Muscle of back (tissue), 3 donors: ENCODE measurements at regions not wholly inside any gene's neighbourhood (a gene's known extent, or its start where the extent isn't known, plus 50 kb on each side); places are given as distances from the start of the nearest gene placed in this dataset.
A peak's percentile ranks its signal among the peaks of the same experiment; 100 is the strongest.
"Not testable (repeated sequence)": the region's sequence is repeated elsewhere in the genome, so short reads cannot be mapped to it uniquely, and the experiment has no call there.

Source experiments
- DNase-seq, 3 donors: peaks; one replicate each; pipeline versions ENCODE4 v3.0.0 to v3.0.0-alpha.2; 2013

DNA sequence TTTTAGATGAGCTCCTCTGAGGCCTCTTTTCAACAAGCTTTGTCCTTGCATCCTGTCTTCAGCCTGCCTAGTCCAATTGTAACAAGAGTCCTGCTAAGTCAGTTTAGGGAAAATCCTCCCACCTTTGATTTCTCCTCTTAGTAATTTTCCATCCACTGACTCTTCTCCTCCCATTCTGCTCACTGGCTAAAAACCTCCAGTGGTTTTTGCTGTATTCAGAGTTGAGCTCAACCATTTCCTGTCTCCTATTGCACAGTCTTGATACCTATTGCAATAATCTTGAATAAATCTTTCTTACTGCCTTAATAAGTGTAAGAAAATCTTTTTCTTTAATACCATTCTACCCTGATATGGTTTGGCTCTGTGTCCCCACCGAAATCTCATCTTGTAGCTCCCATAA lies 117.8 kb upstream of the ENPP6 start:
- DNase-seq, result no peak

DNA sequence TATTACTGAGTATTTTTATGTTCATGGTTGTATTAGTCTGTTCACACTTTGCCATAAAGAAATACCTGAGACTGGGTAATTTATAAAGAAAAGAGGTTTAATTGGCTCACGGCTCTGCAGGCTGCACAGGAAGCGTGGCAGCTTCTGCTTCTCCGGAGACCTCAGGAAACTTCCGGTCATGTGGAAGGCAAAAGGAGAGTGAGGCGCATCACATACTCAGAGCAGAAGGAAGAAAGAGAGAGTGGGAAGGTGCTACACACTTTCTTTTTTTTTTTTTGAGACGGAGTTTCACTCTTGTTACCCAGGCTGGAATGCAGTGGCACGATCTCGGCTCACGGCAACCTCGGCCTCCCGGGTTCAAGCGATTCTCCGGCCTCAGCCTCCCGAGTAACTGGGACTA lies 115.8 kb upstream of the ENPP6 start:
- DNase-seq, result not testable (repeated sequence)

DNA sequence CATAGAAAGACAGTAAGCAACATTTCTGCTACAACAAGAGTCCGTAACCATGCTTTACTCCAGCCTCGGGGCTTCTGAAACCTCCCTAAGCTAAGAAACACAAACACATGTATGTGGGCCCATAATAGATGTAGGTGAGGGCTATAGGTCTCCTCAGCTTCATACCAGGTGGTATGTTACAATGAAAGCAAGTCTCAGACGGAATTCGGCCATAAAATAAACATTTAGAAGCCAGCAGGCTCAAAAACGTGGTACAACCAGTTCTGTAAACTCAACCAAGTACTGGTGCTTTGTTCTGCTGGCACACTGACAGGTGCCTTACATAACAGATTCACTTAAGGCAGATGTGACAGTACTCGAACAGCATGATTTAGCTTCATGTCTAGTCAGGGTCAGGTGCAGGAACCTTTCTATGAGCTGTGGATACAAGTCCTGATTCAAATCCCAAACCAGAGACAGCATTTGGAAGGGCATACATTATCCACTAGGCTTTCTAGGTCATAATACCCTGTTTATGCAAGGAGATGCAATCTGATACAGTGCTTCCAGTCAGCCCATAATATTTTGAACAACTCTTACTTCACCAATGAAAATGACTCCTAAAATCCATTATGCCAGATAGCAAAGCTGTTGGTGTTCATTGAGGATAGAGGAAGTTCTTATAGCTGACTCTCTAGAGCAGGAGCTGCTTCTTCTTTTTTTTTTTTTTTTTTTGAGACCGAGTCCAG lies 113.8 kb upstream of the ENPP6 start:
- no peak for DNase-seq

DNA sequence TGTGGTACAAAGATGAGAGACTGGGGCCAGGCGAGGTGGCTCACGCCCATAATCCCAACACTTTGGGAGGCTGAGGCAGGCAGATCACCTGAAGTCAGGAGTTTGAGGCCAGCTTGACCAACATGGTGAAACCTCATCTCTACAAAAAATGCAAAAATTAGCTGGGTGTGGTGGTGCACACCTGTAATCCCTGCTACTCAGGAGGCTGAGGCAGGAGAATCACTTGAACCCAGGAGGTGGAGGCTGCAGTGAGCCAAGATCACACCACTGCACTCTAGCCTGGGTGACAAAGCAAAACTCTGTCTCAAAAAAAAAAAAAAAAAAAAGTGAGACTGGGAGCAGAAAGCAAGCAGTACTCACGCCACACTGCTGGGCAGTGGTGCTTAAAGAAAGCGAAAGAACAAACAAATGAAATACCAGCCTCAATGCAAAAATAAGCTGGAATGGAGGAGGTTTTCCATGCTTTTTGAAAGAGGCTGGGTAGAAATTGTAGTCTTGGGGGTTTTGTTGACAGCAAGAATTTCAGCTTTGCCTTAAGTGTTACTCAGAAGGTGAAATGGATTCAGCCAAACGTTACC lies 112.9 kb upstream of the ENPP6 start:
- not testable (repeated sequence) for DNase-seq

DNA sequence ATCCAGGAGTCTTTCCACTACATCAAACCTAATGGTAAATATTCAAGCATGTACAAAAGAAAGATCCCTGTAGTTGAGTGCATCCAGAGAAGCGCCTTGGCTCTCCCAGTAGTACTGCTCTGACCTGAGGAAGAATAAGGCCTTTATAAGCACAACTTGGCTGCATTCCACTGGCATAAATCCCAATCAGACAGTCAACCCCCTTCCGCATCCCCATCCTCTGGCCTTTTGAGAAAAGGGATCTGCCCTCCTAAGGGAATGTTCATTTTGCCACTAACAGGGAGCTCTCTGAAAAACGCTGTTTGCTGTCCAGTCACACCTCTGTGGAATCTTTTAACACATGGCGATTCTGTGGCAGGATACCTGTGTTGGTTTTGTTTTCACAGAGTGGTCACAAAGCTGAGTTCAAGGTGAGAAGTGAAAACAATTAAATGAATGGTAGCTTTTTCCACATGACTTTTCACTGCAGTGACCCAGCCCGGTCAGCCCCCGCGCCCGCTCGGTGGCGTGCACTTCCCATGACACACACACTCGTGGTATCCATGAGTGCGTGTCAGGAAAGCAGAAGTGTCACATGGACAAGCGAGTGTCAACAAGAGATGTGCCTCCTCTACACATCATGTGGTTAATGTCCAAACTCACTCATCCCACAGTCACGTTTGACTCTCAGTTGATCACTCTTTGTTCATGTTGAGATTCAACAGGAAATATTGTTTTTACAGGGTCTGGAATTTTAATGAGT lies 112.2 kb upstream of the ENPP6 start:
- DNase-seq, result no peak

DNA sequence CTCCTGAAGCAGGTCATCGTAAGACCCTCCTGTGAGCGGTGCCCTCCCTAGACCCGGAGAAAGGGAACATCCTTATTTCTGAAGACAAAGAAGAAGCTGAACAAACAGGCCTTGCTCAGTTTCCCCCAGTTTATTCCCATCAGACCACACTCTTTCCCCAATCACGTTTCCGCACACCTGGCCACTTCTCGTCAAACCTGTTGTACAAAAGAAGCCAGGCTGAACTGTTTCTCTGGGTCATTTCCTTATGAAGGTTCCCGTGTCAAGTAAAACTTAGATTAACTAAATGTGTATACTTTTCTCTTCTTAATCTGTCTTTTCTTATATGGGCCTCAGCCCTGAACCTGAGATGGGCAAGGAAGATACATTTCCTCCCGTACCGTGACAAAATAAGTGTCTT lies 111.6 kb upstream of the ENPP6 start:
- no peak for DNase-seq

DNA sequence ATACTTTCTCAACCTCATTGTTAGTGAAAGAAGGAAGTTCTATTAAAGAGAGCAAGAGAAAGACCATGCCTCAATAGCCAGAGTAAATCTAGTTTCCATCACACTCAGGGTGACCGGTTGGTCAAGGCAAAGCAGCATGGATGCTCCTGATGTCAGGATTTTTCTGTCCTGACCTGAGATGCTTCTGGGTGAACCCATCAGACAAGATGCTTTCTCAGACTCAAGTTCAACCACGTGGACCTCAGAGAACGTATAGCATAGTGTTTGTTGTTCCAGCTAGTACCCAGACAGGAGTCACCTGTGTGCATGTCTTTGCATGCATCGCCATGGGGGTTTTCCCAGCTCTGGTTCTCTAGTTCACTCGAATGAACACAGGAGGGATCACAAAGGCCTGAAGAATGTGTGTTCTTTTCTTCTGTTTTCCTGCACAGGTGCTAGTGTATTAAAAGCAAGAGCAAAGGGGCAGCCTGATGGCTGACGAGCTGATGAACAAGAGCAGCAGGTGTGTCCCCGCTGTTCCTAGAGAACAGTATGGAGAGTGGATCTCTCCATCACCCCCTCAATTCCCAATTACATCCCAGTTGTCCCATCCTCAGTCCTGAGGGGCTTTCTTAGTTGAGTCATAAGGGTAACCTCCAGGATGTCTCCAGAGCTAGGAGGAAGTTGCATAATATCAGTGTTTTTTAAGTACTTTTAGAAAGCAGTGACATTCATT lies 110.5 kb upstream of the ENPP6 start:
- no peak for DNase-seq

DNA sequence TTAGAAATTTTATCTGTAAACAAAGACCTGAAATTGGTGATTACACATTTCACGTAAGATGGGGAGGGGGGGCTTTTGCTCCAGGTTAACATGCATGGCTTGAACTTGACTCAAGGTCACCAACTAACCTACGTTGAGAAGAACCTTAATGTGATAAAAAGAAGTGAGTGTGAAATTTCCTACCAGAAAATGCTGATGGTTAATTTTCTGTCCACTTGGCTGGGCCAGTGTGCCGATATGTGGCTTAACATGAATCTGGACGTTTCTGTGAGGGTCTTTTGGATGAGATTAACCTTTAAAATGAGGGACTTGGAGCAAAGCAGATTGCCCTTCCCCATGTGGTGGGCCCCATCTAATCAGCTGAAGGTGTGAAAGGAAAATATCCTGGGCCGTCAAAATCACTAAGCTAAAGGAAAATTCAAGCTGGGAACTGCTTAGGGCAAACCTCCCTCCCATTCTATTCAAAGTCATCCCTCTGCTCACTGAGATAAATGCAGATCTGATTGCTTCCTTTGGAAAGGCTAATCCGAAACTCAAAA lies 107.3 kb upstream of the ENPP6 start:
- no peak for DNase-seq

DNA sequence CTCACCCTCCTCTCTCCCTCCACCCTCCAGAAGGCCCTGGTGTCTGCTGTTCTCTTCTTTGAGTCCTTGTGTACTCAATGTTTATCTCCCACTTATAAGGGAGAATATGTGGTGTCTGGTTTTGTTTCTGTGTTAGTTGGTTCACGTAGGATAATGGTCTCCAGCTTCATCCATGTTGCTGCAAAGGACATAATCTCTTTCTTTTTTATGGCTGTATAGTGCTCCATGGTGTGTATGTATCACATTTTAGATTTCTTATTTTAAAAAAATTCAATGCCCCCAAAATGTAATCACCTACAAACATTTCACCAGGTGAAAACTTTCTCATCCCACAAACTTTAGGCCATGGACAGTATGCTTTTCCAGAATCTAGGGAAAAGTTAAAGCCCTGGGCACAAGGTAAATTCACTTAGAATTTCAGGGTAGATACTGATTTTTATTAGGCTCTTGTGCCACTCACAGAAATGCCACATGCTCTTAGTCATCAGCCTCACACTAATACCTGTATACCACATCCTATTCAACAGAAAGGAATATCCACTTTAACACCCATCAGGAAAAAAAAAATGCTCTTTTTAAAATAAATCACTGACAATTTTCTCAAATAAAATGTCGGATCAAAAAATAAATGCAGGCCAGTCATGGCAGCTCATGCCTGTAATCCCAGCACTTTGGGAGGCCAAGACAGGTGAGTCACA lies 104.8 kb upstream of the ENPP6 start:
- DNase-seq, result no peak

DNA sequence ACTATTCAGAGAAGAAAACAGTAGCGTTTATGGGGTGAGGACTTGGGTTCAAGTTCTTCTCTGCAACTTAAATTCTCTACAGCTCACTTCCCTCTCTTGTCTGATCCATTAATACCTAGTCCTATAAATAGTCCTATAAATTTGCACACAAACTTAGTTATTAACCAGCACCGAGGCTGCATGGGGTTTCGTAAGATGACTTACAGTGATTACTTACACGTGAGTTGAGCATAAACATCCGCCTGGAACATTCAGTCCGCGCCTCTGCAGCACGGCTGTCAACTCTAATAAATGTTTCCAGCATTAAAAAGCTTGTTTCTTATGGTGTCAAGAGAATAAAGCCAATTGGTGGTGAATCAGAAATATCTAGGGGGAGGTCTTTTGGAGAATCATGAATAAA lies 103.0 kb upstream of the ENPP6 start:
- no peak for DNase-seq

DNA sequence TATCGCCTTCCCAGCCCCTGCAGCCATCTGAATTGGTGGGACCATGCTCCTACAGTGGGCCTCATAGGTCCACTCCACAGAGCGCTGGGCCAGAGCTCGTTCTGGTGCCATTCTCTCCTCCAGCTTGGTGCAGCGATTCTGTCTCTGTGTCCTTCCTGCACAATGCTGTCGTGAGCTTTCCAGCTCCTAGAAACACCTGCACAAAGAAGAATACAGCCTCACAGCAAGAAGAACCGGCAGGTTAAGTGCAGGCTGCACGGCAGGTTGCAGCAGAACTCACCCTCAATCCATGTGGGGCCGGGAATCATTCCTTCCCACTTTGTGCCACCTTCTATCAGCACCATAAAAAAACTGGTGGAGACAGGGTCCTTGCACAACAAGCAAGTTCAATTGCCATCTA lies 101.2 kb upstream of the ENPP6 start:
- DNase-seq, result no peak

DNA sequence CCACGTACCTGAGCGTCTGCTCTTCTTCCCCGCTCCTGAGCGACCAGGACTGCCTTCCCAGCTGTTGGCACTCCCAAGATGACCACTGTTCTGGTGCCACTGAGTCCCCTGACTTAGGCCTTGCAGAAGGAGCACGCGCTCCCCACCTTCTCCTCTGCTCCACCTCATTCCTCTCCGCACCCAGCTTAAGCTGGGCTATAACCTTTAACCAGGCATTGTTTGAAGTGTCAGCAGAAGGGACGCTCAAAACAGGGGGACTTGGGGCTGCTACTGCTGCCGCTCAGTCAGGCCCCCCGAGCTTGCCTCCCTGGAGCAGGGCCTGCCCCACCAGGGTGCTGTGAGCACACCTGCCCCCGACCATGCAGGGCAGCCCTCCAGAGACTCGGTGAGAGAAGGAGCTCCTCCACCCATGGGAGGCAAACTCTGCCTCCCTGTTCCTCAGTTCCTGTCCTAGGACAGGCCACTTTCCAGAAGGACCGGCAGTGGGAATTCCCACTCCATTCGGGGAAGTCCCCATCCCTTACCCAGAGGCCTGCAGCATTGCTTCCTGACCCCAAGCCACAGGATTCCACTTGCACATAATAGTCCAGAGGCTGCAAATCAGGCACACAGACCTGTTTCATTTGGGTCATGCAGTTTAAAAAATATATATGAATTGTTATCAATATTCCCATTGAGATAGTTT lies 99.7 kb upstream of the ENPP6 start:
- DNase-seq, result no peak

DNA sequence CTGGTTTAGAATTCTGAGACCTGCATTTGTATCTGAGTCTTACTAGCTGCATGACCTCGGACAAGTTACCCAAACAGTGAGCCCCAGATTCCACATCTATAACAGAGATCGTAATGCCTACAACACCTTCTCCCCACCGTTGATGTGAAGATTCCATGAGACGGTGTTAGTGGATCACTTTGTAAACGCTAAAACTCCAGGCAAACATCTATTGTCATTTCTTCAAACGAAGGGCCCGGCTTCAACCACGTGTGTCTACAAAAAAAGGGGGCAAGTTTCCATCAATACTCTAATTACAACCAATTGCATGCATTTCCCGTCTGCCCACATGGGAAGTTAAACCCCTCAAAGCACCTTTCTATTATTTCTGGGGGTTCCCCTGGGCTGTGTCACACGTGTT lies 99.1 kb upstream of the ENPP6 start:
- DNase-seq, result no peak

DNA sequence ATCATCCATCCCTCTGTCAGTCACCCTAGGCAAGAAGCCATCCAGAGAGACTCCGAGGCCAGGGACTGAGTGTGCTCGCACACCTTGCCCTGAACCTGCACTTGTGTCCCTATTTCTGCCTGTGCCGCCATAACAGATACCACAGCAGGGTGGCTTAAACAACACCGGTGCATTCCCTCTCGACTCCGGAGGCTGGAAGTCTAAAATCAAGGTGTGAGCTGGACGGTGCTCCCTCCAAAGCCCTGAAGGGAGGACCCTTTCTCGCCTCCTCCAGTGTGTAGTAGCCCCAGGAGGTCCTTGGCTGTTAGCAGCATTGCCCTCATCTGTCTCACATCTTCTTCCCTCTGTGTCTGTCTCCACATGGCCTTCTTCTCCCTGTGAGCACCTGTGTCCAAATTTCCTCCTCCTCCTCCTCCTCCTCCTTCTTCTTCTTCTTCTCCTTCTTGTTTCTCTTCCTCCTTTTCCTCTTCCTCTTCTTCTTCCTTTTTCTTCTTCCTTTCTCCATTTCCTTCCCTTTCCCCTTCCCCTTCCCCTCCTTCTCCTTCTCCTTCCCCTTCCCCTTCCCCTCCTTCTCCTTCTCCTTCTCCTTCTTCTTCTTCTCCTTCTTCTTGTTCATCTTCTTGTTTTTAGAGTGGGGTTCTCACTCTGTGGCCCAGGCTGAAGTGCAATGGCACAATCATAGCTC lies 98.1 kb upstream of the ENPP6 start:
- DNase-seq, result no peak

DNA sequence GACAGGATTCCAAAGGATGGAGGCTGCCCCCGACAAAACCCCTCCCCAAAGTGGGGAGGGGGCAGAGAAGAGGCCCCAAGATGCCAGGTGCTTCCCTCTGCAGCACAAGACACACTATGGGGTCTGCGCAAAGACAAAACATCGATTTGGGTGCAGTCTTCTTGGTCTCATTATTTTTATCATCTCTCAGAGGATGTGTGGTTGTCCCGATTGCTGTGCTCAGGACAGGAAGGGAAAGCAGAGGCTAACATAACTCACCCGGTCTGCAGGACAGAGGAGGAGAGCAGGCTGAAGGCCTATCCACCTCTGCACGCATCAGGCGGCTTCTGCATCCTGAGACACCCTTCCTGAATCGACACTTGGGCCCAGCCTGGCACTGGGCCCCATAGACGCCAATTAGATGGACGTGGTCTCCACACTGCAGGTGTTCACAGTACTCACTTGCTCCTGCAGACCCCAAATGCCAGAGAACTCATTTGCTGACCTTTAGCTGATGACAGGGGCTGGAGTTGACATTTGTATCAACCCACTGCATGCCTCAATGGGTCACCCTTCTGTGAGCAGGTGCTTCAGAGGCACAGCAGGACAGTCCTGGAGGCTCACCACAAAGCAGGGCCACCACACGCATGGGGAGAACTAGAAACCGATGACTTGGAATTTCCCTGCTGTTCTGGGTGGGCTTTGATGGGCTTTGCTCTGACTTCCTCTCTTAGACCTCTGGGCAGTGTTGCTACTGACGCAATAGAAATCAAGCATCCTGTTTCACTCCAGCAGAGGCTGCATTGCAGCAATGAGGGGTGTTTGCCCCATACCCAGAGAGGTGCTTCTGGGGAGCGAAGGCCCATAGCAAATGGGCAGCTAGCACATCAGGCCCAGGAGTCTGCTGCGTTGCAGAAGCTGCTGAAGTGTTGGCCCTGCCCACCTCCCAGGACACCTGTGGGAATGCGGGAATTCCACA lies 96.3 kb upstream of the ENPP6 start:
- peak in 1 of 3 donors; percentile 31 for DNase-seq

DNA sequence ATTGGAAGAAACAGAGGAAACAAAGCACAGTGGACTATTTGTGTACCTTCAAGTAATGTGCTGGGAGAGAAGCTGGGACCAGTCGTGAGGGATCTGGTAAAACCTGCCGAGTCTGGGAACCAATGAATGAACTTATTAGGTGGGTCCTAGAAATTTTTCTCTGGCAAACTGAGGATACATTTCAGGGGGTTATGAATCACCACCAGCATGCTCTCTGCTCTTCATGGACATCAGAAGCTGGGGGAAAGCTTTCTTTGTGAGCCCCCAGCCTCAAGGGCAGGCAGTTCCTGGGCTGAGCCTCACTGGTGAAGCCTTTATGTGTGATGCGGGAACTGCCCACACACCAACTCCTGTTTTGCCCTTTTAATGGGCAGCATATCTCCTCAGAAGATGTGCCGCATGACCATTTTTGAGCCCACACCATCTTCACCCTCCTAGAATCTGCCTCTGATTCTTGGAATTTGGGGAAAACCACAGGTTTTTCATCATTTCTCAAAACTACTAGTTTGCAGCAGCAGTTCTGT lies 95.4 kb upstream of the ENPP6 start:
- no peak for DNase-seq

DNA sequence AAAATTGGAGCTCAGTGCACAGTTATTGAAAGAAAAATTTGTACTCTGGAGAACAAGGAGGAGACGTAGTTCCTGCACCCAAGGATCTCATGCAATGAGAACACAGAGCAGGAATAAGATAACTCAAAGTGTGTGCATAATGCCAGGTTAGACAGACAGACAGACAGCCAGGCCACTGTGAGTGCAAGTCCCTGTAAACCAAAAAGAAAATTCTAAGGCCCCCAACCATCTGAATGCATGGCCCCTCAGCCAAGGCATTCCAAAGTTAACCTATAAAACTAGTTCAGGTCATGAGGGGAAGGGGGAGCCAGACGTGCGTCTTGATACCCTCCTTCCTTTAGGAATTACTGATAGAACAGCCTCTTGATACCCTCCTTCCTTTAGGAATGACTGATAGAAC lies 94.5 kb upstream of the ENPP6 start:
- DNase-seq, result no peak

DNA sequence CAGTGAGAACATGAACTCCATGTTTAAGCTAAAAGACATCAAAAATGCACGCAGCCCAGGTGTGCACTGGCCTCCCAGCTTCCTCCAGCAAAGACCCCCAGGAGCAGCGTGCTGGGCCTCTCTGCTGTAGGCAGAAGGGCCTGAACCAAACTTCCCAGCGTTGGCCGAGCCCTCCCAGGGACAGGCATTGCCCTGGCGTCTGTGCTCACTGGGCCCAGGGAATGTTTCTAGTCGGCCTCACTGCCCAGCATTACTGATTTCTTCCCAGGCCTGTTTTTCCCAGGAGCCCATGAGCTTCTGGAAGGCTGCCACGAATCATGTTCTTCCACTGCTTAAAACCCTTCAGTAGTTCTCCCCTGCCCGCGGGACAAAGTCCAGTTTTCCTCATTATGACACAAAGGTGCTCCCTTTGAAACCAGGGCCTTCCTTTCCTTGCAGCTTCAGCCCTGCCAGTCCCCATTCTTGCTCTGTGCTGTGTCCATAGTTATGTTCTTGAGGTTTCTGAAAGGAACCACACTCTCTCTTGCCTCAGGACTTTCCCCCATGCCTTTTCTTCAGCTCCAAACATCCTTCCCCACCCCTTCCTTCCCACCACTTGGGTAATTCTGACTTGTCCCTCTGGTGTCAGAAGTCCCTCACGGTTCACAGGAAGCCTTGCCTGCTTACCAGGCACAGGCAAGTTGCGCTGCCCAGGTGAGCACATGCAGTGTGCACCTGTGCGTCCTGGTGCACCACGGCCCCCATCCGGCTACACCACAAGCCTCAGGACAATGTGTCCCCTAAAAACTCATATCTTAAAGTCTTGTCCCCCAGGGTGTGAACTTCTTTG lies 93.4 kb upstream of the ENPP6 start:
- DNase-seq, result peak in 1 of 3 donors; percentile 52
